Sigmoid colon (tissue), 3 donors: ENCODE measurements at regions not wholly inside any gene's neighbourhood (a gene's known extent, or its start where the extent isn't known, plus 50 kb on each side); places are given as distances from the start of the nearest gene placed in this dataset.

ENCODE experiments used
- CTCF ChIP-seq, 4 experiments: fragments of 450-650 bp in 3 of 4; fragments of 200-600 bp in 1 of 4; IDR thresholded peaks; one replicate each; pipeline ENCODE4 v1.5.1; 2016 to 2019; ENCODE audit warnings: antibody characterized with exemption in 4 of 4, mild to moderate bottlenecking in 3 of 4, moderate library complexity in 2 of 4
- POLR2A ChIP-seq, 2 donors: fragments of 450-650 bp; IDR thresholded peaks; one replicate each; pipeline ENCODE4 v1.6.1; 2016; ENCODE audit warnings: antibody characterized with exemption in 2 of 2, mild to moderate bottlenecking in 2 of 2, moderate library complexity in 2 of 2

GRCh38 chr6:92469186-92469828, 950.1 kb downstream of the EPHA7 start:
- TF ChIP-seq CTCF (IDR thresholded peaks at IDR 0.05) (no peak), POLR2A (IDR thresholded peaks at IDR 0.05) (no peak)
